DMS114 treated with DMSO at 0.1 percent for 48 hours (cell line): ENCODE measurements at regions not wholly inside any gene's neighbourhood (a gene's known extent, or its start where the extent isn't known, plus 50 kb on each side); places are given as distances from the start of the nearest gene placed in this dataset.

ENCODE experiments used
- DNase-seq: peaks from one replicate; lab custom pipeline; 2025; ENCODE audit not compliant: unreplicated experiment; lab: John Stamatoyannopoulos, UW

DNA sequence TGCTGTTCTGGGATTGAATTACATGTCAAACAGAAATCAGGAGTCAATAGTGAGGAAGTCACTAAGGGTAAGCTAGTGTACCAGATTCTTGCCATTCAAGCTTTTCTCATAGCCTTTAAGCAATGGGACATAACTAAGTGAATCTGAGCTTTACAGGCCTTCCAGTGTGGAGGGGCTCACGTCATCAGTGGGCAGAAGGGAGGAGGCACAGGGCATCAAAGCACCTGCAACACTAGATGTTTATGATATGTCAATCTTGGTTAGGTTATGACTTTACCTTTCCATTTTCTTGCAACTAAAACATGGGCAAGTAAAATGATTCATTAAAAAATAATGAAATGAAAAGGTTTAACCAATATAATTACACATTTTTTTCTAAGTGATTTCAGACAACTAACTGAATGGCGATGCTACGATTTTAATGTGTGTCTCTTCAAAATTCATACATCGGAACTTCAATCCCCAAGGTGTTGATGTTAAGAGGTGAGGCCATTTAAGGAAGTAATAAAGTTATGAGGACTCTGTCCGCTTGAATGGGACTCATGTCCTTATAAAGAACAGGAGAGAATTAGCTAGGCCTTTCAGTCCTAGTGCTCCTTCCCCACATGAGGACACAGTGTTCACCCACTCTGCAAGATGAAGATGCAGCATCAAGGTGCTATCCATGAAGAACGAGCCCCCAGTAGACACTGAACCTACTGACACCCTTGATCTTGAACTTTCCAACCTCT is 1169.2 kb upstream of the NXPH2 start:
- no peak for DNase-seq

DNA sequence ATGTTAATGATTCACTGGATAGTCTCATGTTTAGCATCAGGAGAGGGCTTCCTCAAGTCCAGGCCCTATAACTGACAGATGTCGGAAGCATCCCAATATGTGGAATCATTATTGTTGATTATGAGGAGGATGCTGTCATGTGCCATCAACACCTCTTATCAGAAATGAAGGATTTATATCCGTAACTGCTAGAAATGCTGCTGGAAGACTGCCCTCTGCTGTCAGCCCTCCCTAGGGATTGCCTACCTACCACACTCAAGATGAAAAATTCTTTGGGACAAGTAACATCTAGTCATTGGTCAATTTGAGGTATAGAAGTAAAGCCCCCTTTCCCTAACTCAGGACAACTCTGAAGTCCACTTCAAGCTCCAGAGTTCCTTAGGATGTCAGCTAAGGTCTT is 1166.5 kb upstream of the NXPH2 start:
- DNase-seq = no peak

DNA sequence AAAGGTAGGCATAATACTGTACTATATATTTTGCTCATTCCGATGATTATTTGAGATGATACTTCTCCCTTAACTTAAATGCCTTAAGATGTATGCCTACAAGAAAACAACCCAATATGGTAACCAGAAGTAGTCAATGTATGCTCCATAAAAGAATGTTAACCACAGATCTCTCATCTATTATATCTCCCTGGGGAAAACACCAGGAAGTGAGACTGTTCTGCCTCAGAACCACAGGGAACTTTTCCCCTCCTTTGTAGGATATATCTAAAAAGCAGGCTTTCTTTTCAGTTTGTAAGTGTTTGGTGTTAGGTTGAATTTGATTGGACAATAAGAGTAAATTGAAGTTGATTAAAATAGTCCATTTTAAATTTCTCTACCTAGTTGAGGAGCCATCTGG is 1160.5 kb upstream of the NXPH2 start:
- no peak for DNase-seq

DNA sequence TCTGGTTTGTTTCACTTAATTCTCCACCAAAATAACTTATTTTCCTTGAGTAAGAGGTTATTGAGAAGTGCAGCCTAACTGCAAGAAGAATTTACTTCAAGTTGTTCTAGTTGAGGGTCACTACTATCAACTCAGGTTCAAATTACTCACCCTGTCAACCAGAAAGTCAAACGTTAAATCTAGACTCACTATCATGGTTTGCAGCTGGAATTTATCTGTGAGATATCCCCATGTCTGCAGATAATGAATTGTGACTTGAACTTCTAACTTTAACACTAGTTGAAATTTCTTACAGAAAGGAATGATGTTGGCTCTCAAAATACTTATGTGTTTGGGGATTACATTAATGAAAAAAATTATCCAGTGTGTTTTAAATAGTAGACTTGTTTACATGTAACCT is 1145.7 kb upstream of the NXPH2 start:
- no peak for DNase-seq

DNA sequence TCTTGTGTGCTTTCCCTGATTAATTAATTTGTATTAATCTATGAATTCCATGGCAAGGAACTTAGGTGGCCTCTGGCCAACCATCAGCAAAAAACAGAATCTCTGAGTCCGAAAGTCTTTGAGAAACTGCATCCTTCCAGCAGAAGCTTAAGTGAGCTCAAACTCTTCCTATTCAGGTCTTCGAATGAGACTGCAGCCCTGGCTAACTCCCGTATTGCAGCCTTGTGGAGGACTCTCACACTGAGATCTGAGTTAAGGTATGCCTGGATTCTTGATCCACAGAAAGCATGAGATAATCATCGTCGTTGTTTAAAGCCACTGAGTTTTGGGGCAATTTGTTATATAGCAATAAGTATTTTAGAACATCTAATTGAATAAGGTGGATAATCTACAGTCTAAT is 1143.9 kb upstream of the NXPH2 start:
- DNase-seq = no peak

DNA sequence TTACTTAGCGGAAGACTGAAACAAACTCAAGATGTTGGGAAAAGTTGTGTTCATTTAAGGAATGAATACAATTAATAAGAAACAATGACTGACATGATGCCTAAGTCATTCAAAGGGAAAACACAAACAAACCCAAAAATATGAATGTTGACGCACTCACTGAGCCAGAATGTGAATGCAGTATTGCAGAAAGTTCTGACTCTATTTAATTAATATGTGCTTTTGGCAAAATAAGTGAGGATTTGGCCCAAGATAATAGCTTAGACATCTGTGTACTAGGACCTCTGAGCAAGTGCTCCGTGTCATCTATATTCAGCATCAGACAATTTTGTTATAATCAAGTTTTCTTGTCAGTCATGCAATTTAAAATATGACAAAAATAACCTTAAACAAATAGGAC is 1138.8 kb upstream of the NXPH2 start:
- no peak for DNase-seq

DNA sequence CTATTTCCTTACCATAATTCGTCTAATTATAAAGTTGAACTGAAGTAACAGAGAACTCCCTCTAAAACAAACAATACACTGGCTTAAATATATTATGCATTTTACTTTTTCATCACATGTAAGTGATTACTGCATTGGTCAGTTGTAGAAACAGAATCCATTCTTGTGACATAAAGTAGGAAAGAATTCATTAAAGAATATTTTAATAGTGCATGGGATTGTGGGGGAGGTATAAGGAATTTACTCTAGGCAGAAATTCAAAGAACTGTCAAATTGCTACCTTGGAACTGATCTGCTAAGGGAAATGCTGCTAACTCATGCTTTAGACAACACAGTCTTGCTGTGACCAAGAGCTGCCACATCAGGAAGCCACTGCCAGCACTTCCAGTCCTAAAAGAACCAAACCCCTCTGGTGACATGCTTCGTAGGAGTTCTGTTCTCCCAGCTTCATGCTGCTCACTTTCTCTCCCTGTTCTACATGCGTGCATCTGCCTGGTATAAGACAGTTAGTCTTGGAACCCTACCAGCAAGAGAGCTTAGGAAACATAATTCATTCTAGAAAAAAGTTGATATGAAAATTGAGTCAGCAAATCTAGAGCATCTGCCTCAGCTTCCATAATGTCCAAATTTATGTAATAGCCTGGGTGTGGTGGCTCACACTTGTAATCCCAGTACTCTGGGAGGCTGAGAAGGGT is 1137.6 kb upstream of the NXPH2 start:
- no peak for DNase-seq

DNA sequence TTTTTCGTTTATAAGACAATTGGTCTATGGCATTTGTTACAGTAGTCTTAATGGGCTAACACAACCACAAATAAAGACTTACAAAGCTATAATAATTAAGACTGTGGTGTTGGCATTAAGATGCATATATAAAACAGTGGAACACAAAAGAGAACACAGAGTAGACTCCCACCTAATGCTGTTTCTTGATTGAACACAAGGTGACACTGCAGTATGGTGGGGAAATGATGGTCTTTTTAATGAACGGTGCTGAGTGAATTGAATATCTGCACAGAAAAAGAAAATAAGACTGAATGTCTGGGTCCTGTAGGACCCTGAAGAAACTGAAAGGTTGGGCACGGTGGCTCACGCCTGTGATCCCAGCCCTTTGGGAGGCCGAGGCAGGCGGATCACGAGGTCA is 1136.6 kb upstream of the NXPH2 start:
- no peak for DNase-seq

DNA sequence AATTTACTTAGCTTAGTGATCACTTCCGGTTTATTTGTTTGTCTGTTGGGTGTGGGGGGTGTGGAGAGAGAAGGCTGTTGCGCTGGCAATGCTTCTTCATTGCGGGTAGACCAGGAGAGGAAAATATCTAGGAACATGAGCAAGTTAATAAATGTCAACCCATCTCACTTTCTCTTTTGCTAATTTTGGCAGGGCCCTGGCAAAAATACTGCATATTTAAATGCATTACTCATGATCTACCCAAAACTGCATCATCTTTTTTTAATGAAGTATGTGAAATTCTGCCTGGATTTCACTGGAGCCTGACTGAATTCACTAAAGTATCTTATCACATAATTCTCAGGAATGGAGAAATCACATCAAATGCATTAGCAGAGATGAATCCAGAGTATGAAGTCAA is 1131.0 kb upstream of the NXPH2 start:
- DNase-seq = no peak

DNA sequence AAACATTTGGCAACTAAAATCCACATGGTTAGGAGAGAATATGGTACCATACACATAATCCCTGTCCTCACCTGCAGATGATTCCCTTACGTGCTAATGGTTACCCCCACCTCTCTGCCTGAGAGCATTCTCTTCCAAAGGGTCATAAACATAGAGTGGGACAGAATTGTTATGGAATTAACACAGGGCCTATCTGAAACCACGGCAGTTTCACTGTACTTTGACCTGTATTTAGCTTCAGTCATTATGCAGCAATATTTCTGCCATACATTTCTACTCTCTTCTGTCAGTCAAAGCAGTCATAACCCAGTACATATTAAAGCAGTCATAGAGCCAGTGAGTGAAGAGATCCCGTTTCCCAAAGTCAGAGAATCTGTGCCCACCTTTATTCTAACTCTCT is 1128.9 kb upstream of the NXPH2 start:
- no peak for DNase-seq

DNA sequence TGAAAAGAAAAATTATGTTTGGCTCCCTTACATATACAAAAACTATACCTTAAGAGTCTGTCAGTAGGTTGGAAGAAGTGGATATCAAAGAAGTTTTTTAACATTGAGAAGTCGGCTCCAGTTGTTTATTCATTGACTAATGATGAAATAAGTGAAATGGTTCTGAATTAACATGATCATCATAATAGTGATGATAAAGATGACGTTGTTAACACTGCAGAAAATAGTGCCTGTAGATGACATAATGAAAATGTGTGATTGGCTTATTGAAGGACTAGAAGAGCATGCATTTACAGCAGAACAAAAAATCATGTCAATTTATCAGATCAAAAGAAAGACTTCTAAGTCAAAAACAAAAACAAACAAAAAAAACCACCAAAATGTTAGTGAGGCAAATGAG is 1125.4 kb upstream of the NXPH2 start:
- DNase-seq = no peak

DNA sequence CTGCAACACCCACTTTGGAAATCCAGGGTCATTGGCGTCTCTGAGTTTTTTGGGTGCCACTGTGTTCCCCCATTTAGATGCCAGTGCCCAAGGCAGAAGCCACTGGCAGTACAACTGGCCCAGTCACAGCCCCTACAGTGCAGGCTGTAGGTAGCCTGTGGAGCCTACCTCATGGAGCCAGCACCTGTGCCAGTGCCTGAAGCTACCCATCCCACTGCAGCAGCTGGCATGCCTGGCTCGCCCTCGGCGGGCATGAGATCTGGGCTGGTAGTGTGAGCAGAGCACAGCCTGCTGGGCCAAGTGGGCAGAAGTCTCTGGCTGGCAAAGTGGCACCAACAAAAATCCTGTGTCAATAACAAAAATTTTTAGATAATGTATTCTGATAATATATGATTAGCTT is 1111.4 kb upstream of the NXPH2 start:
- DNase-seq = no peak

DNA sequence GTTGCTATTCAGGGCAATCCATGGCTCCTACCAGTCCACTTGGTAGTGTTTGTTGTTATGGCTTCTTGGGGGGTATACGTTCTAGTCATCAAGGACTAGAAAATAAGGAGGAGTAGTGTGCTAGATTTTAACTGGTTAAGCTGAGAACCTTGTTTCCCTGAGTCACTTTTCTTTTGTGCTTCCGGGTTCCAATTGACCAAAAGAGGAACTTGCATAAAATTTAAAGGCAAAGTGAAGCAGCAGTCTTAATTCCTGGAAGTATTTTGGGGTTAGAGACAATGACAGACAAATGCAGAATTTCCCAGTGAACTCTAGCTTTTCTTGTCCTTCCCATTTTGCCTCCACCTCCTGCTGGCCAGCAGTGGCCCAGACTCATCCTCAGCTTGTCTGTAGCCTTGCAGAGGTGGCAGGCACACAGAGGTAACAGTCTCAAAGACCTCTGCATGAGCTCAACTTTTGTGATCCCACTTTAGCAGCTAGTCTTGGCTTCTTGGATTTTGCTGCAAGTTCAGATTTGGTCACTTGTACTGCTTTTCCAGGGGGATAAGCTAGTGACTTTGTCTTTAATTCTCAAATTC is 1105.8 kb upstream of the NXPH2 start:
- DNase-seq = no peak

DNA sequence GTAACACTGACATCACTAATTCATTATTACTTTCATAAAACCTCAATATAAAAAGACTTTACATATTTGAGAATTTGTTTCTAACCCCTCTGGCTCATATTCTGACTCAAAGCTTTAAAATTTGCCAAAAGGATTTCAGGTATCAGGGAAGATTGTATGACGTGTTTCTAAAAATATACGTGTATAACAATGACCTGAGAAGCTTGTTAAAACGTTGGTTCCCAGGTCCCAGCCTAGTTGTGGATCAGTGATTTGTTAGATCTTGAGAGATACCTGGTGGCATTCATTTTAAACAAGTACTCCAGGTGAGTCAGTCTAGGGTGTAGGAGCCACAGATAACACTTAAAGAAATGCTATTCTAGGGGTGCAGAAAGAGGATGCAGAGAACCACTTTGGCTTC is 1096.8 kb upstream of the NXPH2 start:
- DNase-seq = no peak

DNA sequence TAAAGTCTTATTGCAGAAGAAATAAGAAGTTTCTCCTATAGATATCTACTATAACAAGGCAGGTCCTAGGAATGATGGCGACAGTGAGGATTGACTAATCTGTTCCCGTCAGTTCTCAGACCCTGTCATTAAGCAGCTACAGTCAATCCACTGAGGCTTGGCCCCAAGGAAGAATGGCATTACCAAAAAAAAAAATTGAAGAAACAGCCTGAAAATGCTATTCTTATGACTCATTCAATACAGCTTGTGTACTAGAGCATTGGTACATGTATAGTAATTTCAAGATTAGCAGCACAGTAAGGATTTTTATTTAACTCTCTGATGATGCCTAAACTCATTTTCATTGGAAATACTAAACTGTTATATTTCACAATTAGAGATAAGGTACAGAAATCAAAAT is 1096.1 kb upstream of the NXPH2 start:
- no peak for DNase-seq

DNA sequence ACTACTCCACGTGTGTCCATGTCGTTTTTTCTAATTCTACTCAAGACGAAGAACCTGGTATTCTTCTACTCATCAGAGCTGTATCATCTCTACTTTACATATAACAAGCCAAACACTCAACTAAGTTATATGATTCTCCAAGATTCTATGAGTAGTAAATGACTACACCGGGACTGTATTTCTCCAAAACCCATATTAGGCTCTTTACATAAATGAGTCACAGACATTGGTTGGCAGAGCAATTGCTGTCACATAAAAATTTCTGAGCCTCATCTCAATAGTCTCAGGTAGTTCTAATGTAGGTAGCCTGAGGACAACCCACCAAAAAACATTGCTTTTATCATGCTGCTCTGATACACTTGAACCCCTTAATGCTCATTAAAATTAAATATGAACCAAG is 1092.3 kb upstream of the NXPH2 start:
- no peak for DNase-seq

DNA sequence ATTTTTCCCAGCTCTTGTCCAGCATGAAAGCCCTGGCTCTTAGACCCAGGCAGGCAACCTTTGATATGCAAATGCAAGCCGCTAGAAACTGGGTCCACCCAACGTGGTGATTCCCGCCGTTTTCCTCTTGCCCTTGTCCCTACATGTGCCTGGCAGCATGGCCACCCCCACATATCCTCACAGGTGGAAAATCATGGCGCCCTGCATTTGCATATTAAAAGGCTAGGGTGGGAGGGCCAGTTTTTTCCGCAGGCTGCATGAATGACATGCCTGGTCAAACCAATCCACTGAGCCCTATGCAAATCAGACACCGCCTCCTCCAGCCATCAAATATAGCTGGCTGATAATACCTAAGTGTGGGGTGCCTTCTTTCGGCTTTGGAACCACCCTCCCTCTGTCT is 1091.8 kb upstream of the NXPH2 start:
- no peak for DNase-seq

DNA sequence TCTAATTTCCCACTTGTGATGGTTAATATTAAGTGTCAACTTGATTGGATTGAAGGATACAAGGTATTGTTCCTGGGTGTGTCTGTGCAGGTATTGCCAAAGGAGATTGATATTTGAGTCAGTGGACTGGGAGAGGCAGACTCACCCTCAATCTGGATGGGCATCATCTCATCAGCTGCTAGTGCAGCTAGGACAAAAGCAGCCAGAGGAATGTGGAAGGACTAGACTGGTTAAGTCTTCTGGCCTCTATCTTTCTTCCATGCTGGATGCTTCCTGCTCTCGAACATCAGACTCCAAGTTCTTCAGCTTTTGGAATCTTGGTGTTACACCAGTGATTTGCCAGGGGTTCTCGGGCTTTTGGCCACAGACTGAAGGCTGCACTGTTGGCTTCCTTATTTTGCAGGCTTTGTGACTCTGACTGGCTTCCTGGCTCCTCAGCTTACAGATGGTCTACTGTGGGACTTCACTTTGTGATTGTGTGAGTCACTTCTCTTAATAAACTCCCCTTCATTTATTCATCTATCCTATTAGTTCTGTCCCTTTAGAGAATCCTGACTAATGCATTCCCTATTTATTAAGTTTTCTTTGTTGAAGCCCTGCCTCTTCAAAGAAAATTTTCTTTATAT is 1087.5 kb upstream of the NXPH2 start:
- no peak for DNase-seq

DNA sequence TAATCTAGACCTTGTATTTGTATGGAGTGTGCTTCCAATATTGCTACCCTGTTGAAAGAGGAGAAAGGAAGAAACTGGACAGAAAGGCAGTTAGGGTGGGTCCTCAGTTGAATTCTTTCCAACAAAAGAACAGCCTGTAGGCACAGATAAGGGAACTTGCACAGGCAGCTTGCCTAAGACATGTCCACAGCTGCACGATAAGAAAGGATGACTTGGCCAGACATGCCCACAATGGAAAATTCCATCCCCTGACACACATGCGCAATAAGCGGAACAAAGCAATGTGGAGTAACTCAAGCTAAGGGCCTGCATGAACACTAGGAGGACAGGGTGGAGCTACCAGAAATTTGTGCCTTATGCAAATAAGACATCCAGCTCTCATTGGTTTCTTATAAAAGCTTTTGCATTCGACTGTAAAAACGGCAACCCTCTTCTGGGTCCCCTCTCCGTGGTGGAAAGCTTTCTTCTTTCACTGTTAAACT is 1084.7 kb upstream of the NXPH2 start:
- DNase-seq = no peak

DNA sequence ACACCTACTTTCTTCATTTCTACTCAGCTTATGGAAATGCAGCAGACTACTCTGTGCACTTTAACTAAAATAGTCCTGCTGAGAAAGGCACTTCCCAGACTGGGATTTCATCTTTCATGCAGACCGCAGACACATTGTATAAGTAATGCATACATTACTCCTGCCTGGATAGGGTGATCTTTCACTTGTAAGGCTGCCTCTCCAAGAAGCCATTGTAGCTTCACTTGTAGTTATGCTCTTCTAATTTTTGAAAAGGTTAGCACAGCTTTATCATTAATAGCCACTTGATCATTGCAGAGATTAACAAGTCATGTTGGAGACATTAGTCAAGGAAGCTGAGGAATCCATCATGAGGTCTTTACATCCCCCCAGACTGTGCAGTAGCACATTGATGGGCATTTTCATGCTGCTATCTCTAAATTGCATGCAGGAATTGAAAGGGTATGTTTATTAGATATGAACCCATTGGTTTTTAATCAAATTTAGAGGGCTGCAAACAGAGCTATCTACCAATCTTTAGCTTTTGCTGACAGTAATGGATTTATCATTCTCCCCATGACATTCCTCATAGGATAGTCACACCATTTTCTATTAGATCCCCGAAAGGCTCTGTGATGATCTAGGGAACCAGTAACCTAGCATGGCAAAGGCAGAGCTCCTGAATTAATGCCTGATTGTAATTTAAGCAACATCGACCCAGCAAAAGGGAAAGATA is 1074.7 kb upstream of the NXPH2 start:
- no peak for DNase-seq

DNA sequence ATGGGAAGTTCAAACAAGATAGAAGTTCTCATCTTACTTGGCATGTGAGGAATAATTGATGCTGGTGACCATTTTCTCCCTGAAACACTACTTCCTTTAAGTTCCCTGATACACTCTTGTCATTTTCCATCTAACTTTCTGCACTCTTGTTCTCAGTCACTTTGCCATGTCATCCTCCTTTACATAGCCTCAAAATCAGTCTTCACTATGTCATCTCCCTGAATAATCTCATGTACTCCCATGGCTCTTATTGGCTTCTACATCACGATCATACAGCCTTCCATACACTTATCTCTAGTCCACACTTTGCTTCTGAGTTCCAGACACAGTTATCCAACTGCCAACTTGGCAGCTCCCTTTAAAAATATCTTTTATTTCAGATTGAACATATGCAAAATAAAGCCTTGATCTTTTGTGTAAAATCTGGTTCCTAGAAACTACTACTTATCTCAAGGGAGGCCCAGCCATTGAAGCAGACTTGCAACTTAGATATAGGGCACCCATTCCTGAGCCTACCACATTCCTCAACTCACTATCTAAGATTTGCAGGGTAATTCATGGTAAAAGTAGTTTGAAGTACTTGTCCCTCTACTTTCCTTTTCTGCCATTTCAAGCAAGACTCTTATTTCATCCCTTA is 1070.2 kb upstream of the NXPH2 start:
- no peak for DNase-seq
